Astrocyte (in vitro differentiated cells and primary cell): ENCODE measurements at regions not wholly inside any gene's neighbourhood (a gene's known extent, or its start where the extent isn't known, plus 50 kb on each side); places are given as distances from the start of the nearest gene placed in this dataset.

Experiments used
- CTCF ChIP-seq: IDR thresholded peaks from 2 replicates; pipeline ENCODE4 v1.5.1; 2011; ENCODE audit warnings: low read depth, mild to moderate bottlenecking, inconsistent platforms, low read length, moderate library complexity; ENCODE audit not compliant: insufficient read depth
- EZH2 ChIP-seq: IDR thresholded peaks from 2 replicates; pipeline ENCODE4 v1.6.1; 2012; ENCODE audit warnings: mild to moderate bottlenecking, low read length, inconsistent platforms; ENCODE audit not compliant: insufficient read depth

- TF ChIP-seq CTCF (no peak), EZH2 (no peak)
These were observed 174.9 kb upstream of the DMAC1 start for GRCh38 chr9:7974335-7974960.
